B cell (primary cell): ENCODE measurements at regions not wholly inside any gene's neighbourhood (a gene's known extent, or its start where the extent isn't known, plus 50 kb on each side); places are given as distances from the start of the nearest gene placed in this dataset.

Experiments used
- ATAC-seq: fragments of 200-7000 bp; cut with Tn5 transposase; one replicate; pipeline ENCODE4 v1.10.0; 2021; ENCODE audit warnings: low read depth, mild to moderate bottlenecking, moderate number of reproducible peaks, moderate library complexity
- CTCF ChIA-PET: fragments of 350-600 bp; sonication (Branson Sonifier 250); formaldehyde crosslinking; loops from one replicate; lab custom pipeline; 2021; ENCODE audit warnings: antibody characterized with exemption, inconsistent platforms; lab: Charles Lee
- POLR2A ChIA-PET: fragments of 350-600 bp; sonication (Branson Sonifier 250); formaldehyde crosslinking; loops from one replicate; lab custom pipeline; 2021; ENCODE audit warnings: antibody characterized with exemption; lab: Charles Lee
- DNase-seq: peaks from one replicate; pipeline ENCODE4 v3.0.0; 2013
- H2AFZ ChIP-seq: 2 replicates; pipeline ENCODE4 v1.6.1; 2012; ENCODE audit warnings: mild to moderate bottlenecking, low read depth, low read length; ENCODE audit not compliant: insufficient read depth, poor library complexity, severe bottlenecking
- H3K27ac ChIP-seq, 2 donors: 1 replicate in 1 of 2; 2 replicates in 1 of 2; pipeline ENCODE4 v1.5.1; 2012 to 2013; ENCODE audit warnings: low read length in 2 of 2, mild to moderate bottlenecking in 2 of 2, moderate library complexity in 1 of 2
- H3K27me3 ChIP-seq, 4 experiments: fragments of 200-600 bp in 1 of 4; sonication (generic) in 1 of 4; replicated peaks in 1 of 4; 1 replicate in 2 of 4; 2 replicates in 2 of 4; pipeline versions ENCODE4 v1.6.1 to v1.7.0; 2013 to 2016; ENCODE audit warnings: low read length in 3 of 4, mild to moderate bottlenecking in 2 of 4, mixed read lengths in 1 of 4, moderate library complexity in 1 of 4; ENCODE audit not compliant: insufficient read depth in 4 of 4, control insufficient read depth in 3 of 4; ENCODE audit errors: control extremely low read depth in 1 of 4
- H3K36me3 ChIP-seq, 2 experiments: replicated peaks in 1 of 2; 1 replicate in 1 of 2; 2 replicates in 1 of 2; pipeline versions ENCODE4 v1.6.1 to v1.7.1; 2013; ENCODE audit warnings: low read length in 1 of 2; ENCODE audit not compliant: insufficient read depth in 2 of 2, control insufficient read depth in 1 of 2; ENCODE audit errors: control extremely low read depth in 1 of 2, extremely low read depth in 1 of 2
- H3K4me1 ChIP-seq, 2 donors: fragments of 200-600 bp in 1 of 2; sonication (generic) in 1 of 2; 1 replicate in 1 of 2; 2 replicates in 1 of 2; pipeline versions ENCODE4 v1.5.1 to v1.6.1; 2013 to 2017; ENCODE audit warnings: low read length in 2 of 2; ENCODE audit not compliant: control insufficient read depth in 2 of 2, insufficient read depth in 2 of 2
- H3K4me2 ChIP-seq: replicated peaks from 2 replicates; pipeline ENCODE3; 2012; ENCODE audit warnings: mild to moderate bottlenecking, low read depth, low read length; ENCODE audit not compliant: poor library complexity, severe bottlenecking
- H3K4me3 ChIP-seq, 5 experiments: fragments of 200-600 bp in 1 of 5; sonication (generic) in 1 of 5; 1 replicate in 3 of 5; 2 replicates in 2 of 5; pipeline versions ENCODE4 v1.5.1 to v1.7.0; 2011 to 2016; ENCODE audit warnings: low read length in 4 of 5, mild to moderate bottlenecking in 4 of 5, low read depth in 2 of 5, control low read depth in 1 of 5, moderate library complexity in 1 of 5; ENCODE audit not compliant: insufficient read depth in 1 of 5; ENCODE audit errors: control extremely low read depth in 1 of 5, extremely low read depth in 1 of 5
- H3K79me2 ChIP-seq: fragments of 200-600 bp; sonication (generic); one replicate; pipeline ENCODE4 v1.6.0; 2016; ENCODE audit warnings: low read length; ENCODE audit not compliant: control insufficient read depth, insufficient read depth
- H3K9ac ChIP-seq: fragments of 200-600 bp; sonication (generic); 2 replicates; pipeline ENCODE4 v1.6.1; 2017; ENCODE audit warnings: mild to moderate bottlenecking, low read length, moderate library complexity
- H3K9me3 ChIP-seq, 3 donors: one replicate each; pipeline versions ENCODE4 v1.6.1 to v1.7.1; 2013; ENCODE audit warnings: low read length in 2 of 3; ENCODE audit not compliant: control insufficient read depth in 2 of 3, insufficient read depth in 1 of 3; ENCODE audit errors: control extremely low read depth in 1 of 3
- H4K20me1 ChIP-seq: 2 replicates; pipeline ENCODE4 v1.6.0; 2012; ENCODE audit warnings: mild to moderate bottlenecking, low read length; ENCODE audit not compliant: insufficient read depth, control insufficient read depth, poor library complexity, severe bottlenecking
- H3K27ac Mint-ChIP-seq: one replicate; pipeline ENCODE4 v1.8.0; 2021; ENCODE audit warnings: mixed read lengths
- H3K27me3 Mint-ChIP-seq: one replicate; pipeline ENCODE4 v1.8.0; 2021; ENCODE audit warnings: mixed read lengths
- H3K4me1 Mint-ChIP-seq: one replicate; pipeline ENCODE4 v1.8.0; 2021; ENCODE audit warnings: mixed read lengths
- H3K4me3 Mint-ChIP-seq: one replicate; pipeline ENCODE4 v1.8.0; 2021; ENCODE audit warnings: mixed read lengths
- H3K9me3 Mint-ChIP-seq: one replicate; pipeline ENCODE4 v1.8.0; 2022; ENCODE audit warnings: mixed read lengths; ENCODE audit not compliant: insufficient read depth
- EZH2 ChIP-seq: IDR thresholded peaks from 2 replicates; pipeline ENCODE4 v1.6.1; 2012; ENCODE audit warnings: borderline replicate concordance, low read depth, mild to moderate bottlenecking, moderate library complexity, low read length; ENCODE audit not compliant: insufficient read depth, poor library complexity, severe bottlenecking
- WGBS: methylation state at CpG from one replicate; pipeline ENCODE4 v1.1.5; 2013; ENCODE audit warnings: missing lambda C conversion rate; ENCODE audit not compliant: insufficient coverage; 5-methylcytosine and 5-hydroxymethylcytosine counted together
- intact Hi-C: fragments of 100-400 bp; cut with micrococcal nuclease; formaldehyde crosslinking; loops from one replicate; pipeline ENCODE4 v1.10.0; 2022
- TF ChIP-seq, protein P1 (sequence below): fragments of 200-600 bp; IDR thresholded peaks from one replicate; pipeline ENCODE4 v1.8.0; 2022; ENCODE audit warnings: antibody characterized with exemption, mild to moderate bottlenecking

DNA sequence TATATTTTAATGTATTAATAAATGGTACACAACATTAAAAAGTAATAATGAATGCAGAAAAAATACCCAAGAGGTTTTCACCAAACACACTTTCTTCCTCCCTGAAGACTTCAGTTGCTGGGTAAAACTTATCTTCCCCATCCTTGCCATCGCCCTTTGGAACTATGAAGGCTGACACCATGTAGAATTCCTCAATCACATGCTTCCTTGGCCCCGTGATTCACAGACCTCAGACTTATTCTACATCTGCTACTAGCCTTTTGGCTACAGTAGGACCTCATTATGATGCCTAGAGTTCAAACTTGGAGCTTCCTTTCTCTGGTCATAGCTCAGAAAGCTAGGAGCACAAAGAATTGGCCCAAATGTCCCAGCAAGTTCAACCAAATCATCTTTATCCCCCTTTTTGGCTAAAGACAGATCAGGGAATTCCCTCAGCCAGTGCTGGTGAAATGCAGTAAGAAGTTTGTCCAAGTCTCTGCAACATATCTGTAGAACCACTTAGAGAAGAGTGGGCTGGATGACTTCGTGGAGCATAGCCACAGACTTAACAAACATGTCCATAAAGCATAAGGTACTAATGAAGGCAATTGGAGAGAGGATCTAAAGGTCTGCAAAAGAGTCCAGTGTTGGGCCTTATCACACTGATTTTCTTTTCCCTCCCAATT lies 253.5 kb downstream of the SEC61B start:
- Histone ChIP-seq H3K9ac (no peak overlapping the region), H3K79me2 (no peaks in the 10 kb centered on the region), H3K36me3 (no peaks in the 10 kb centered on the region), H3K9me3 (no peaks in the 10 kb centered on the region), H3K4me3 (no peak overlapping the region), H3K27me3 (no peaks in the 10 kb centered on the region), H3K4me2 (no peak overlapping the region), H3K27ac (no peak overlapping the region), H3K4me1 (no peaks in the 10 kb centered on the region), H4K20me1 (no peaks in the 10 kb centered on the region), H2AFZ (no peak overlapping the region)
- Mint-ChIP-seq H3K4me1 (peaks cover 6% of the 10 kb centered on the region), H3K9me3 (no peaks in the 10 kb centered on the region), H3K27ac (no peak overlapping the region), H3K27me3 (peaks cover 5% of the 10 kb centered on the region), H3K4me3 (no peak overlapping the region)
- intact Hi-C loops = no loop called here
- WGBS = 87% methylated on average over 2 of the region's 3 CpGs
- ATAC-seq = no peak
- ChIA-PET POLR2A (no interaction called here), CTCF (no interaction called here)
- no peak for DNase-seq
- TF ChIP-seq, protein P1, sequence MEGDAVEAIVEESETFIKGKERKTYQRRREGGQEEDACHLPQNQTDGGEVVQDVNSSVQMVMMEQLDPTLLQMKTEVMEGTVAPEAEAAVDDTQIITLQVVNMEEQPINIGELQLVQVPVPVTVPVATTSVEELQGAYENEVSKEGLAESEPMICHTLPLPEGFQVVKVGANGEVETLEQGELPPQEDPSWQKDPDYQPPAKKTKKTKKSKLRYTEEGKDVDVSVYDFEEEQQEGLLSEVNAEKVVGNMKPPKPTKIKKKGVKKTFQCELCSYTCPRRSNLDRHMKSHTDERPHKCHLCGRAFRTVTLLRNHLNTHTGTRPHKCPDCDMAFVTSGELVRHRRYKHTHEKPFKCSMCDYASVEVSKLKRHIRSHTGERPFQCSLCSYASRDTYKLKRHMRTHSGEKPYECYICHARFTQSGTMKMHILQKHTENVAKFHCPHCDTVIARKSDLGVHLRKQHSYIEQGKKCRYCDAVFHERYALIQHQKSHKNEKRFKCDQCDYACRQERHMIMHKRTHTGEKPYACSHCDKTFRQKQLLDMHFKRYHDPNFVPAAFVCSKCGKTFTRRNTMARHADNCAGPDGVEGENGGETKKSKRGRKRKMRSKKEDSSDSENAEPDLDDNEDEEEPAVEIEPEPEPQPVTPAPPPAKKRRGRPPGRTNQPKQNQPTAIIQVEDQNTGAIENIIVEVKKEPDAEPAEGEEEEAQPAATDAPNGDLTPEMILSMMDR = no peak
- no peak for TF ChIP-seq EZH2

DNA sequence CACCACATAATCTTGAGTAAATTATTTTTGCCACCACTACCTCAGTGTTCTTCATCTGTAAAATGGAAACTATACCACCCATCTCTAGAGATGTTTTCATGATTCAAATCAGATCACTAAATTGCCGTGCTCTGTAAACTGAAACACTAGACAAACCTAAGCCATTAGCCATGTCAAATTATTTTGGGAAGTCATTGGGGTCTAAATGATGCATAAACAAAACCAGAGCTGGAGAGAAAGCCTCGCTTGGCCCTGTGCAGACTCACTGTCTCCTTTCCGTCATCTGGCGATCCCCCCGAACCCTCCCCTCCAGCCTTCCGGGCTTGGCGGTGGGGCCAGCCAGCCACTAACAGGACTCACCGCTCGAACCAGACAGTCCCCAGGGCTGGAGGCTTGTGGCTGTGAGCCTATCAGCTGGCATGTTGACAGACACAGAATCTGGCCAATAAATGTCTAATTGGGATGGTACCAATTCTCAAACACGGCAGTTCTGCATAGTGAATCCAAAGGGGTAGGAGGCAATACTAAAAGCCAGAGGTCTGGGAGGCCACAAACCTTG lies 256.5 kb downstream of the SEC61B start:
- no peaks in the 10 kb centered on the region for H3K9me3 Mint-ChIP-seq
- DNase-seq = no peak
- ATAC-seq = no peak
- no peak overlapping the region for H2AFZ ChIP-seq
- peaks cover 5% of the 10 kb centered on the region for H3K27me3 Mint-ChIP-seq
- no peak overlapping the region for H3K4me3 ChIP-seq
- TF ChIP-seq, protein P1 = no peak
- no peak for TF ChIP-seq EZH2
- no peak overlapping the region for H3K27ac ChIP-seq
- intact Hi-C loops = no loop called here
- no peak overlapping the region for H3K27ac Mint-ChIP-seq
- no peaks in the 10 kb centered on the region for H3K36me3 ChIP-seq
- H3K4me2 ChIP-seq = no peak overlapping the region
- no peak overlapping the region for H3K9ac ChIP-seq
- ChIA-PET CTCF (interaction anchor here (1.7 kb wide), 1 partner anchor 10 kb away, joined by 10 read pairs; no protein-coding TSS in a partner anchor), POLR2A (no interaction called here)
- H3K9me3 ChIP-seq = no peaks in the 10 kb centered on the region
- H3K4me1 Mint-ChIP-seq = no peaks in the 10 kb centered on the region
- 97% methylated on average over 9 of the region's 10 CpGs for WGBS
- no peaks in the 10 kb centered on the region for H4K20me1 ChIP-seq
- H3K79me2 ChIP-seq = no peaks in the 10 kb centered on the region
- H3K27me3 ChIP-seq = no peaks in the 10 kb centered on the region
- no peak overlapping the region for H3K4me3 Mint-ChIP-seq
- H3K4me1 ChIP-seq = no peaks in the 10 kb centered on the region
